NB4 (cell line): ENCODE measurements at regions not wholly inside any gene's neighbourhood (a gene's known extent, or its start where the extent isn't known, plus 50 kb on each side); places are given as distances from the start of the nearest gene placed in this dataset.

Experiments
- POLR2A ChIP-seq: IDR thresholded peaks from 2 replicates; pipeline ENCODE4 v1.6.1; 2011; ENCODE audit warnings: mild to moderate bottlenecking; ENCODE audit not compliant: insufficient read length; ENCODE audit errors: extremely low read depth
- TF ChIP-seq, protein P1 (sequence below): IDR thresholded peaks from one replicate; pipeline ENCODE4 v1.5.1; 2012; ENCODE audit warnings: low read depth, low read length

GRCh38 chr1:88141499-88142074, 542.5 kb upstream of the PKN2 start:
- TF ChIP-seq, protein P1, sequence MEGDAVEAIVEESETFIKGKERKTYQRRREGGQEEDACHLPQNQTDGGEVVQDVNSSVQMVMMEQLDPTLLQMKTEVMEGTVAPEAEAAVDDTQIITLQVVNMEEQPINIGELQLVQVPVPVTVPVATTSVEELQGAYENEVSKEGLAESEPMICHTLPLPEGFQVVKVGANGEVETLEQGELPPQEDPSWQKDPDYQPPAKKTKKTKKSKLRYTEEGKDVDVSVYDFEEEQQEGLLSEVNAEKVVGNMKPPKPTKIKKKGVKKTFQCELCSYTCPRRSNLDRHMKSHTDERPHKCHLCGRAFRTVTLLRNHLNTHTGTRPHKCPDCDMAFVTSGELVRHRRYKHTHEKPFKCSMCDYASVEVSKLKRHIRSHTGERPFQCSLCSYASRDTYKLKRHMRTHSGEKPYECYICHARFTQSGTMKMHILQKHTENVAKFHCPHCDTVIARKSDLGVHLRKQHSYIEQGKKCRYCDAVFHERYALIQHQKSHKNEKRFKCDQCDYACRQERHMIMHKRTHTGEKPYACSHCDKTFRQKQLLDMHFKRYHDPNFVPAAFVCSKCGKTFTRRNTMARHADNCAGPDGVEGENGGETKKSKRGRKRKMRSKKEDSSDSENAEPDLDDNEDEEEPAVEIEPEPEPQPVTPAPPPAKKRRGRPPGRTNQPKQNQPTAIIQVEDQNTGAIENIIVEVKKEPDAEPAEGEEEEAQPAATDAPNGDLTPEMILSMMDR = no peak
- TF ChIP-seq POLR2A = no peak
